Inferior parietal cortex (tissue), 1 donor: ENCODE measurements at regions not wholly inside any gene's neighbourhood (a gene's known extent, or its start where the extent isn't known, plus 50 kb on each side); places are given as distances from the start of the nearest gene placed in this dataset.
"Not testable (repeated sequence)": the region's sequence is repeated elsewhere in the genome, so short reads cannot be mapped to it uniquely, and the experiment has no call there.

Experiments used
- DNase-seq: peaks from one replicate; pipeline ENCODE4 v3.0.0-alpha.2; 2016; ENCODE audit errors: extremely low spot score

DNA sequence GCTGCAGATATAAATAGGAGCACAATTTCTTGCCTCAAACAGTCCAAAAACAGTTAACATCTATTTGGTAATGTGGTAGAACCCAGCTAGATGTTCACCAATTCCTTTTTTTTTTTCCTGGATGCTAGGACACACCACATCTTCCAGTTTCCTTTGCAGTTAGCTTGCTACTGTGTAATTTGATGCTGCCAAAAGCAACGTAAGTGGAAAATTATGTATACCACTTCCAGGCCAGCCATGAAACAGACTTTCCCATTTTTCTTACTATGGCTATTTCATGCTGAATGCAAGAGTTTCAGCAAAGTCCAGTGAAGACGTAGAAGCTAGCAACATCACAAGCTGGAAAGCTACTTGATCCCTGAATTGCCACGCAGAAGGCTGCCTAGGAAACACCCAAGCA is 667.2 kb downstream of the TLE1 start:
- peak; percentile 43 for DNase-seq

DNA sequence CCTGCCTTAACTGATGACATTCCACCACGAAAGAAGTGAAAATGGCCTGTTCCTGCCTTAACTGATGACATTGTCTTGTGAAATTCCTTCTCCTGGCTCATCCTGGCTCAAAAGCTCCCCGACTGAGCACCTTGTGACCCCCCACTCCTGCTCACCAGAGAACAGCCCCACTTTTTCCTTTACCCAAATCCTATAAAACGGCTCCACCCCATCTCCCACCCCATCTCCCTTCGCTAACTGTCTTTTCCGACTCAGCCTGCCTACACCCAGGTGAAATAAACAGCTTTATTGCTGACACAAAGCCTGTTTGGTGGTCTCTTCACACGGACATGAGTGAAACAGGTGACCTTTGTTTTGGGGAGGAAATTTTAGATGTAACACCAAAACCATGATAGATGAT is 674.4 kb downstream of the TLE1 start:
- DNase-seq: not testable (repeated sequence)

DNA sequence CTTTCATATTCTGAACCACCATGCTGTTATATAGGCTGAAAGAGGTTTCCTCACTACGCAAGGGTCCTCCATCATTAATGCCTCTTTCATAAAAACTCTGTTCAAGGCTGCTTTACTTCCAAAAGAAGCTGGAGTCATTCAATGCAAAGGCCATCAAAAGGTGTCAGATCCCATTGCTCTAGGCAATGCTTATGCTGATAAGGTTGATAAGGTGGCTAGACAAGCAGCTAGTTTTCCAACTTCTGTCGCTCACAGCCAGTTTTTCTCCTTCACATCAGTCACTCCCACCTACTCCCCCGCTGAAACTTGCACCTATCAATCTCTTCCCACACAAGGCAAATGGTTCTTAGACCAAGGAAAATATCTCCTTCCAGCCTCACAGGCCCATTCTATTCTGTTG is 676.2 kb downstream of the TLE1 start:
- DNase-seq: not testable (repeated sequence)

DNA sequence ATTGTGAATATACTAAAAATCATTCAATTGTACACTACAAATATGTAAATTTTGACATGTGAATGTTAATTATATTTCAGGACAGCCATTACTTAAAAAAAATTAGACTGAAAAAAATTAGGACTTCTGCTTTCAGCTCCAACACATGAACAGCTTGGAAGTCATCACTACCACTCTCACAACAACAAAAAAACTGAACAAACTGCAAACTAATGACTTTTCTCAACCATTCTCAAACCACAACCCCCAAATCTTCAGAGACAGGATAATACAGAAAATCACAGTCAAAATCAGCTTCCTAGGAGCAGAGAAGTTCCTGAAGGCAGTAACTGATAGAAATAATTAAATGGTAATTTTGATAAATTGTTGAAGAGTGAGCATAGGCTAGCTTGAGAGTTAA is 686.4 kb downstream of the TLE1 start:
- no peak for DNase-seq

DNA sequence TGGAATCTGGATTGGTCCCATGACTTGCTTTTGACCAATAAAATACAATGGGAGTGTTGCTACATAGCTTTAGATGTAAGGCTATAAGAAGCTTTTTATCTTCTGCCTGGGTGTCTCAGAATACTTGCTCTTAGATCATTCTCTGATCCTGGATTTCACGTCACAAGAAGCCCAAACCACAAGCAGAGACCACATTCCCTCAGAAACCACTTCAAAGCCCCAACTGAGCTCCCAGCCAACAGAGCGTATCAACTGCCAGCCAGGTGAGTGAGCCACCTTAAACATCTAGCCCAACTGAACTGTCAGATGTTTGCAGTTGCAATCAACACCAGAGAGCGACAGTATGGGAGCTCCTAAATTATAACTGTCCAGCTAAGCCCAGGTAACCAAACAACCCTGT is 687.1 kb downstream of the TLE1 start:
- DNase-seq: no peak

GRCh38 chr9:80995759-80996158 is 693.6 kb downstream of the TLE1 start:
- no peak for DNase-seq

DNA sequence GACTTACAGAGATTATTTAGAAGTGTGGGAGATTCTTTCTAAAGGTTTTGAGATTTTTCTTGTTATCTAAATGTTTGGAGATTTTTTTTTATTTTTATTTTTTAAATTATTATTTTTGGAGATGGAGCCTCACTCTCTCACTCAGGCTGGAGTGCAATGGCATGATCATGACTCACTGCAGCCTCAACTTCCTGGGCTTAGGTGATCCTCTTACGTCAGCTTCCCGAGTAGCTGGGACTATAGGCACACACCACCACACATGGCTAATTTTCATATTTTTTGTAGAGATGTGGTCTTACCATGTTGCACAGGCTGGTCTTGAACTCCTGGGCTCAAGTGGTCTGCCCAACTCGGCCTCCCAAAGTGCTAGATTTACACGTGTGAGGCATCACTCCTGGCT is 694.5 kb downstream of the TLE1 start:
- no peak for DNase-seq

DNA sequence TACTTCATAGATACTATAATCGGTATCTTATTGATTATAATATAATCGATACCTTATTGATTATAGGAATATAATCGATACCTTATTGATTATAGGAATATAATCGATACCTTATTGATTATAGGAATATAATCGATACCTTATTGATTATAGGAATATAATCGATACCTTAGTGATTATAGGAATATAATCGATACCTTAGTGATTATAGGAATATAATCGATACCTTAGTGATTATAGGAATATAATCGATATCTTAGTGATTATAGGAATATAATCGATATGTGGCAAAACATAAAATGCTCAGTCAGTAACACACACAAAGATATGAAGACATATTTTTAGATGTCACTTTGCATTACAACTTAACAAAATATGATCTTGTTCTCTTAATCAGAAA is 703.8 kb downstream of the TLE1 start:
- DNase-seq: not testable (repeated sequence)

GRCh38 chr9:80976403-80976802 is 712.9 kb downstream of the TLE1 start:
- no peak for DNase-seq

DNA sequence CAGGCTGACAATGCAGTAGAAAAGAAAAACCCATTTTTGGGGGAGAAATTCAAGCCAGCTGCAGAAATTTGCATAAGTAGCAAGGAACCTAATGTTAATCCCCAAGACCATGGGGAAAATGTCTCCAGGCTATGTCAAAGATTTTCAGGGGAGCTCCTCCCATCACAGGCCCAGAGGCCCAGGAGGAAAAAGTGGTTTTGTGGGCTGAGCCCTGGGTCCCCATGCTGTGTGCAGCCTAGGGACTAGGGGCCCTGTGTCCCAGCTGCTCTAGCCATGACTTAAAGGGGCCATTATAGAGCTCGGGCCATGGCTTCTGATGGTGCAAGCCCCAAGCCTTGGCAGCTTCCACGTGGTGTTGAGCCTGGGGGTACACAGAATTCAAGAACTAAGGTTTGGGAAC is 719.0 kb downstream of the TLE1 start:
- not testable (repeated sequence) for DNase-seq

DNA sequence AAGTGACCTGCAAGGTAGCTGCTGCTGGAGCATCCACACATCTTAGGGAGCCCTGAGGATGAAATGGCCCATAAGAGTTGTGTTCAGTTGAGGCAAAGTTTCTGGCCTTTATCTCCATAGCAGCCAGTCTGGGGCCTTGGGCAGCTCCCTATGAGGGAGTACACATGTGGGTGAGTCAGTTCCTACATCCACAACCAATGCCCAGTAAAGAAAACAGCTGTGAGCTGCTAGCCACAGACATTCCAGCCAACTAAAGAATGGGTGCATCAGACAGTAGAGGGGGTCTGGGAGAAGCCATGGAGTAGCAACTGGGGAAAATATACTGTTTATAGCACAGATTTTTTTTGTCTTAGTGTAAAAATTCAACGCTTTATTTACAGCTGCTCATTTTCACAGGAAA is 720.7 kb downstream of the TLE1 start:
- no peak for DNase-seq

- no peak for DNase-seq
Observed at GRCh38 chr9:80964914-80965313, 724.4 kb downstream of the TLE1 start.

- no peak for DNase-seq
Observed at GRCh38 chr9:80964374-80964773, 725.0 kb downstream of the TLE1 start.

DNA sequence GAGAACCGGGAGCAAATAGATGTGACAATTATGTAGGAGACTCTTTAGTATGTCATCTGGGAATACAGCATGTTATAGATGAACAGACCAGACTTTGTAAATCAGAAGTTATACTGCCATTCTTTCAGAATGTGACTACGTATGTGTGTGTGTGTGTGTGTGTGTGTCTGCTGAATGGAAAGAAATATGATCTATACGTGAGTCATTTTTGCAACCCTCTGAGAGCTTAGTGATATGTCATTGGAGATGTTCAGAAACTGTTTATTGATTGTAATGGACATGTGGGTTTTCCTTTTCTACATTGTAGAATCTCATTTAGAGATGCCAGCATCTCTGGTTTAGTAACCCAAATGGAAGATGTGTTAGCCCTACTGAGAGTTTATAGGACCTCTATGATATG is 731.5 kb downstream of the TLE1 start:
- no peak for DNase-seq

DNA sequence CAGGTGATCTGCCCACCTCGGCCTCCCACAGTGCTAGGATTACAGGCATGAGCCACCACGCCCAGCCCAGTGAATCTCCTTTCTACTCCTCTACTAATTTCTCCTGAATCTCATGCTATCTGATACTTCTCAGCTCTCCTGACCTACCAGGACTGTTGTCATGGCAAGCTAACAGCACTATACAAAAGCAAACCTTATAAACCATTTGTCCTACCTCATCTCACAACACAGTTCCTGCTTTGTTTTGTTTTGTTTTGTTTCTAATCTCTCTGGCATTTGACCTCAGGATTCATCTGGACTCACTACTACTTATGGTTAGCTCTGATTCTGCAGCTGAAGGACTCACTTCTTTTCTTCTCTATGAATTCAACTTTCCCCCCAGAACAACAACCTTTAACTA is 734.8 kb downstream of the TLE1 start:
- no peak for DNase-seq

DNA sequence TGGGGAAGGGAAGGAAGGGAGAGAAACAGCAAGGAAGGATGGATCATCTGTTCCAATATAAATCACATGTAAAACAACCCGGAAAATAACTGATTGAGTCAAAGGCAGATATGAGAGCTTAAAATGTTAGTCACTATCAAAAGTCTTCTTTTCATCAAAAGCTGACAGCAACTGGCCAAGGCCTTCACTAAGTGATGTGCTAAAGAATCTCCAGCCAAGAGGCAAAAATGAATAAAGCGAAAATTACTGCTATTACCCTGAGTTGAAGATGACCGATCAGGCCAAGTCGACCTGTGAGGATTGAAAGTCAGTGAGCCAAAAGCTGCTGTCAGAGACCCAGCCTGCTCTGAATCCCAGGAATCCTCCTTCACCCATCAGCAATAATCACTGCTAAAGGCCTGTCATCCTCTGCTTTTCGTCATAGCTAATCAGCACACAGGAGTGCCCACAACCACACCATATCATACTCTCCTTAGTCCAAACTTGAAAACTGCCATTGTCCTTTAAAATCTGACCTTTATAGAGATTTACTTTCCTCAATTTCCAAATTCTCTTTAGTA is 736.9 kb downstream of the TLE1 start:
- DNase-seq: no peak

GRCh38 chr9:80951675-80952074 is 737.7 kb downstream of the TLE1 start:
- no peak for DNase-seq

- no peak for DNase-seq
Observed at GRCh38 chr9:80948876-80949275, 740.5 kb downstream of the TLE1 start.

DNA sequence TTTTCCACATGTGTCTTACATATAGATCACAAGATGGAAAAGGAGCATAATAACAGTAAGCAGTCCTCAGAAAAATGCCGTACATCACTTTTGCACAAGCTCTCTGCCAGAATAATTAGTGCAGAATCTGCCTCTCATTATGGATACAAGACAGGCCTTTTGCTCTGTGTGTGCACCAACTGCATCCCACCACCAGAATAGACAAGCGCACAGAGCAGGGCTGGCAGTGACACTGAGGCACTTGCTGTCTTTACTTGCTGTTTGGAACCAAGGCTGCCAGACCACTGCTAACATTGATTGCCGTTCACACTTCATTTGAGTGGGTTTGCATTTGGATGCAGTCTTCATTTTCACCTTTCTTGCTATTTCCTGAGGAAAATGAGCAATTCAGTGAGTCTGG is 741.3 kb downstream of the TLE1 start:
- DNase-seq: no peak

- DNase-seq: no peak
Observed at GRCh38 chr9:80946496-80947170, 742.7 kb downstream of the TLE1 start.

GRCh38 chr9:80945436-80945835 is 743.9 kb downstream of the TLE1 start:
- DNase-seq: no peak

- DNase-seq: no peak
Observed at GRCh38 chr9:80937645-80938044, 751.7 kb downstream of the TLE1 start.

GRCh38 chr9:80934095-80934494 is 755.3 kb downstream of the TLE1 start:
- no peak for DNase-seq
